Gastroesophageal sphincter (tissue), 3 donors: ENCODE measurements at regions not wholly inside any gene's neighbourhood (a gene's known extent, or its start where the extent isn't known, plus 50 kb on each side); places are given as distances from the start of the nearest gene placed in this dataset.

Source experiments
- POLR2A ChIP-seq, 2 donors: fragments of 450-650 bp; IDR thresholded peaks; one replicate each; pipeline ENCODE4 v1.6.1; 2017; ENCODE audit warnings: antibody characterized with exemption in 2 of 2, mild to moderate bottlenecking in 2 of 2, moderate library complexity in 1 of 2
- POLR2AphosphoS5 ChIP-seq: sonication (generic); formaldehyde crosslinking; IDR thresholded peaks from one replicate; pipeline ENCODE4 v1.6.1; 2017; ENCODE audit warnings: antibody characterized with exemption
- TF ChIP-seq, protein P1 (sequence below), 4 experiments: fragments of 200-600 bp in 2 of 4; fragments of 450-650 bp in 2 of 4; sonication (generic) in 1 of 4; IDR thresholded peaks; one replicate each; pipeline ENCODE4 v1.5.1; 2017 to 2019; ENCODE audit warnings: antibody characterized with exemption in 4 of 4, mild to moderate bottlenecking in 2 of 4, moderate library complexity in 2 of 4

DNA sequence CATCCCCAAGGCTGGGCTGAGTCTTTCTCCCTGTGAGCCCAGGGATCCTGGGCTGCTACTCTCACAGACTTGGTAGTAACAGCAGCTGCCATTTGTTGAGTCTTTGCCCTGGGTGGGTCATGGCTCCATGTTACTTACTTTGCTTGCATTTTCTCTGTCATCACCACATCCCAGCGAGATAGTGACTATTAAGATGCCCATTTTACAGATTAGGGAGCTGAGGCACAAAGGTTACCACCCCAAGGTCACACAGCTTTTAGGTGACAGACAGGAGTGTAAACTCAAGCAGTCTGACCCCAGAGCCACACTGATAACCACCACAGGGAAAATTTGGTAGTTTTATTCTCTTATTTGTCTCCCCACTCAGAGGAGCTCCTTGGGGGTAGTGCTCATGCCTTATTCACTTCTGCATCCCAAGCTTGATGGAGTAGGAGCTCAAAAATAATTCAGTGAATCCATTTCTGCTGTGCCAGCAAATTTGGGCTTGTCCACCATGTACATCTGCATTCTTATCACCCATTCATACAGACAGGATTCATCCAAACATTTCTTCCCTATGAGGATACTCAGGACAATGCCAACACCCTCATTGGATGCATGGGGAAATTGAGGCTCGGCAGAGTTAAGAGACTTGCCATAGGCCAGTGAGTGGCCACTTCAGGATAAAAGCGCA is 263.2 kb downstream of the CBLN1 start:
- no peak for TF ChIP-seq POLR2AphosphoS5
- TF ChIP-seq, protein P1, sequence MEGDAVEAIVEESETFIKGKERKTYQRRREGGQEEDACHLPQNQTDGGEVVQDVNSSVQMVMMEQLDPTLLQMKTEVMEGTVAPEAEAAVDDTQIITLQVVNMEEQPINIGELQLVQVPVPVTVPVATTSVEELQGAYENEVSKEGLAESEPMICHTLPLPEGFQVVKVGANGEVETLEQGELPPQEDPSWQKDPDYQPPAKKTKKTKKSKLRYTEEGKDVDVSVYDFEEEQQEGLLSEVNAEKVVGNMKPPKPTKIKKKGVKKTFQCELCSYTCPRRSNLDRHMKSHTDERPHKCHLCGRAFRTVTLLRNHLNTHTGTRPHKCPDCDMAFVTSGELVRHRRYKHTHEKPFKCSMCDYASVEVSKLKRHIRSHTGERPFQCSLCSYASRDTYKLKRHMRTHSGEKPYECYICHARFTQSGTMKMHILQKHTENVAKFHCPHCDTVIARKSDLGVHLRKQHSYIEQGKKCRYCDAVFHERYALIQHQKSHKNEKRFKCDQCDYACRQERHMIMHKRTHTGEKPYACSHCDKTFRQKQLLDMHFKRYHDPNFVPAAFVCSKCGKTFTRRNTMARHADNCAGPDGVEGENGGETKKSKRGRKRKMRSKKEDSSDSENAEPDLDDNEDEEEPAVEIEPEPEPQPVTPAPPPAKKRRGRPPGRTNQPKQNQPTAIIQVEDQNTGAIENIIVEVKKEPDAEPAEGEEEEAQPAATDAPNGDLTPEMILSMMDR (IDR thresholded peaks at IDR 0.05) = no peak
- no peak for TF ChIP-seq POLR2A (IDR thresholded peaks at IDR 0.05)
